Liver (tissue), 3 donors: ENCODE measurements at regions not wholly inside any gene's neighbourhood (a gene's known extent, or its start where the extent isn't known, plus 50 kb on each side); places are given as distances from the start of the nearest gene placed in this dataset.

Experiments used
- CTCF ChIP-seq: fragments of 150-350 bp; IDR thresholded peaks from 2 replicates; pipeline ENCODE4 v1.5.1; 2017; ENCODE audit warnings: improper control_type of control experiment, low read depth, low read length; ENCODE audit not compliant: missing input control
- FOXA1 ChIP-seq: IDR thresholded peaks from 2 replicates; pipeline ENCODE4 v1.6.1; 2016; ENCODE audit warnings: antibody characterized with exemption
- GABPA ChIP-seq, 2 donors: IDR thresholded peaks in 1 of 2; conservative IDR thresholded peaks in 1 of 2; 2 replicates each; pipeline ENCODE4 v1.6.1; 2016; ENCODE audit warnings: antibody characterized with exemption in 2 of 2, mild to moderate bottlenecking in 1 of 2, moderate library complexity in 1 of 2
- JUND ChIP-seq, 2 donors: IDR thresholded peaks; 2 replicates each; pipeline ENCODE4 v1.6.1; 2016; ENCODE audit warnings: antibody characterized with exemption in 2 of 2
- MAX ChIP-seq: IDR thresholded peaks from 2 replicates; pipeline ENCODE4 v1.6.1; 2016; ENCODE audit warnings: antibody characterized with exemption
- RAD21 ChIP-seq, 2 donors: IDR thresholded peaks; 2 replicates each; pipeline ENCODE4 v1.6.1; 2016; ENCODE audit warnings: antibody characterized with exemption in 2 of 2, mild to moderate bottlenecking in 2 of 2
- TAF1 ChIP-seq: conservative IDR thresholded peaks from 2 replicates; pipeline ENCODE4 v1.6.1; 2016; ENCODE audit warnings: antibody characterized with exemption, mild to moderate bottlenecking
- donor health status: healthy.
- donor health status: healthy.

GRCh38 chr1:193707271-193708021 lies 521.0 kb upstream of the B3GALT2 start:
- TF ChIP-seq CTCF (no peak), GABPA (IDR thresholded peaks at IDR 0.05 in 1 of 2, conservative IDR thresholded peaks at IDR 0.05 in 1 of 2) (no peak), FOXA1 (no peak), TAF1 (no peak), RAD21 (IDR thresholded peaks at IDR 0.05) (no peak), MAX (no peak), JUND (IDR thresholded peaks at IDR 0.05) (no peak)
